ENCODE measurements at regions not wholly inside any gene's neighbourhood (a gene's known extent, or its start where the extent isn't known, plus 50 kb on each side); places are given as distances from the start of the nearest gene placed in this dataset.
A peak's percentile ranks its signal among the peaks of the same experiment; 100 is the strongest.

- TF ChIP-seq EZH2phosphoT487 (IDR thresholded peaks at IDR 0.05; ENCODE audit: borderline replicate concordance, low read length) (no peak), CTCF (IDR thresholded peaks at IDR 0.05; ENCODE audit: low read depth, low read length, poor library complexity, severe bottlenecking) (no peak)
- Histone ChIP-seq H3K4me2 (ENCODE audit: low read length) (no peak overlapping the region), H3K9me3 (ENCODE audit: control insufficient read depth, insufficient read depth, low read length) (no peaks in the 10 kb centered on the region), H3K36me3 (ENCODE audit: control insufficient read depth, low read length) (no peaks in the 10 kb centered on the region), H3K27ac (ENCODE audit: low read depth, low read length) (no peak overlapping the region), H3K4me1 (ENCODE audit: control insufficient read depth, low read length) (no peaks in the 10 kb centered on the region), H3K79me2 (ENCODE audit: control insufficient read depth, low read length) (no peaks in the 10 kb centered on the region), H3K4me3 (ENCODE audit: low read length) (no peak overlapping the region), H4K20me1 (ENCODE audit: control insufficient read depth, insufficient read depth, low read depth, low read length) (no peaks in the 10 kb centered on the region), H3K9me2 (replicated peaks; ENCODE audit: control insufficient read depth, low read length) (no peaks in the 10 kb centered on the region), H3F3A (ENCODE audit: control insufficient read depth, insufficient read depth) (no peaks in the 10 kb centered on the region), H3K27me3 (ENCODE audit: control insufficient read depth, low read length) (no peaks in the 10 kb centered on the region)
These were observed 255.6 kb downstream of the DCDC2C start for GRCh38 chr2:3958969-3959368.

DNA sequence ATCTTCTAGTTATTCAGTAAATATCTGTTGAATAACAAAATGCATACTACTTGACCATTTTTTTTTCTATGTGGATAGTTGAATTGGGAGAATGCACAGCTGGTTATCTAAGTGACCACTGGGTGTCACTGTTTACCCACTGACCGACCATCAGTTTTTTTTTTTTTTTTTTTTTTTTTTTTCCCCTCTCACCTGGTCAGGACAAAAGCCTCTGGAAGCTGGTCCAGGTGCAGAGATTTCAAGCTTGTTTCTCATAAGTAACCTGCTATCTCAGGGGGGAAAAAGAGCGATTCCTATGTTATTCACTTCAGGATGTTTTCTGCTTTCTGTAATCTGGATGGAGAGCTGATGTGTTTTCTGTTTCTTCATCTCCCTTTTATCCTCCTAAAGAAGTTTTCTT lies 256.0 kb downstream of the DCDC2C start:
- no peak overlapping the region for H3K27ac ChIP-seq (ENCODE audit: low read depth, low read length)
- no peaks in the 10 kb centered on the region for H3K27me3 ChIP-seq (ENCODE audit: control insufficient read depth, low read length)

GRCh38 chr2:3960106-3960505 lies 256.7 kb downstream of the DCDC2C start:
- Histone ChIP-seq H3K36me3 (ENCODE audit: control insufficient read depth, low read length) (no peaks in the 10 kb centered on the region), H3K9me2 (replicated peaks; ENCODE audit: control insufficient read depth, low read length) (no peaks in the 10 kb centered on the region), H3F3A (ENCODE audit: control insufficient read depth, insufficient read depth) (no peaks in the 10 kb centered on the region), H3K79me2 (ENCODE audit: control insufficient read depth, low read length) (no peaks in the 10 kb centered on the region), H3K4me3 (ENCODE audit: low read length) (no peak overlapping the region), H3K4me1 (ENCODE audit: control insufficient read depth, low read length) (no peaks in the 10 kb centered on the region), H3K27ac (ENCODE audit: low read depth, low read length) (no peak overlapping the region), H4K20me1 (ENCODE audit: control insufficient read depth, insufficient read depth, low read depth, low read length) (no peaks in the 10 kb centered on the region), H3K4me2 (ENCODE audit: low read length) (no peak overlapping the region), H3K27me3 (ENCODE audit: control insufficient read depth, low read length) (no peaks in the 10 kb centered on the region), H3K9me3 (ENCODE audit: control insufficient read depth, insufficient read depth, low read length) (no peaks in the 10 kb centered on the region)
- TF ChIP-seq EZH2phosphoT487 (IDR thresholded peaks at IDR 0.05; ENCODE audit: borderline replicate concordance, low read length) (no peak), CTCF (IDR thresholded peaks at IDR 0.05; ENCODE audit: low read depth, low read length, poor library complexity, severe bottlenecking) (no peak)

More for the DNA sequence above, 256.0 kb downstream of the DCDC2C start:
- H3K4me2 ChIP-seq (ENCODE audit: low read length), result no peak overlapping the region
- no peaks in the 10 kb centered on the region for H3K4me1 ChIP-seq (ENCODE audit: control insufficient read depth, low read length)
- no peaks in the 10 kb centered on the region for H3K9me3 ChIP-seq (ENCODE audit: control insufficient read depth, insufficient read depth, low read length)
- no peaks in the 10 kb centered on the region for H4K20me1 ChIP-seq (ENCODE audit: control insufficient read depth, insufficient read depth, low read depth, low read length)
- H3K4me3 ChIP-seq (ENCODE audit: low read length), result no peak overlapping the region
- peak; percentile 69 for TF ChIP-seq CTCF (IDR thresholded peaks at IDR 0.05; ENCODE audit: low read depth, low read length, poor library complexity, severe bottlenecking)
- TF ChIP-seq EZH2phosphoT487 (IDR thresholded peaks at IDR 0.05; ENCODE audit: borderline replicate concordance, low read length), result no peak
- no peaks in the 10 kb centered on the region for H3F3A ChIP-seq (ENCODE audit: control insufficient read depth, insufficient read depth)
- H3K79me2 ChIP-seq (ENCODE audit: control insufficient read depth, low read length), result no peaks in the 10 kb centered on the region
- no peaks in the 10 kb centered on the region for H3K9me2 ChIP-seq (replicated peaks; ENCODE audit: control insufficient read depth, low read length)
- no peaks in the 10 kb centered on the region for H3K36me3 ChIP-seq (ENCODE audit: control insufficient read depth, low read length)

GRCh38 chr2:3962719-3963118 lies 259.3 kb downstream of the DCDC2C start:
- H3K9me3 ChIP-seq (ENCODE audit: control insufficient read depth, insufficient read depth, low read length), result no peaks in the 10 kb centered on the region
- no peaks in the 10 kb centered on the region for H3K79me2 ChIP-seq (ENCODE audit: control insufficient read depth, low read length)
- no peak for TF ChIP-seq CTCF (IDR thresholded peaks at IDR 0.05; ENCODE audit: low read depth, low read length, poor library complexity, severe bottlenecking)
- no peak for TF ChIP-seq EZH2phosphoT487 (IDR thresholded peaks at IDR 0.05; ENCODE audit: borderline replicate concordance, low read length)
- no peaks in the 10 kb centered on the region for H3K4me1 ChIP-seq (ENCODE audit: control insufficient read depth, low read length)
- no peaks in the 10 kb centered on the region for H4K20me1 ChIP-seq (ENCODE audit: control insufficient read depth, insufficient read depth, low read depth, low read length)
- H3K9me2 ChIP-seq (replicated peaks; ENCODE audit: control insufficient read depth, low read length), result no peaks in the 10 kb centered on the region
- no peaks in the 10 kb centered on the region for H3K27me3 ChIP-seq (ENCODE audit: control insufficient read depth, low read length)
- no peak overlapping the region for H3K4me3 ChIP-seq (ENCODE audit: low read length)
- no peaks in the 10 kb centered on the region for H3K36me3 ChIP-seq (ENCODE audit: control insufficient read depth, low read length)
- no peaks in the 10 kb centered on the region for H3F3A ChIP-seq (ENCODE audit: control insufficient read depth, insufficient read depth)
- H3K4me2 ChIP-seq (ENCODE audit: low read length), result no peak overlapping the region
- H3K27ac ChIP-seq (ENCODE audit: low read depth, low read length), result no peak overlapping the region
